Mesodermal cell (in vitro differentiated cells): ENCODE measurements at regions not wholly inside any gene's neighbourhood (a gene's known extent, or its start where the extent isn't known, plus 50 kb on each side); places are given as distances from the start of the nearest gene placed in this dataset.
"Not testable (repeated sequence)": the region's sequence is repeated elsewhere in the genome, so short reads cannot be mapped to it uniquely, and the experiment has no call there.

ENCODE experiments used
- H3K27ac ChIP-seq: 2 replicates; pipeline ENCODE4 v1.7.0; 2013; ENCODE audit warnings: mild to moderate bottlenecking, low read depth, low read length, moderate library complexity; ENCODE audit not compliant: severe bottlenecking
- H3K36me3 ChIP-seq: 2 replicates; pipeline ENCODE4 v1.7.1; 2013; ENCODE audit warnings: mild to moderate bottlenecking, low read length, moderate library complexity; ENCODE audit not compliant: control insufficient read depth, insufficient read depth
- H3K4me1 ChIP-seq: one replicate; pipeline ENCODE4 v1.7.1; 2013; ENCODE audit warnings: mild to moderate bottlenecking, low read length; ENCODE audit not compliant: insufficient read depth, control insufficient read depth, poor library complexity, severe bottlenecking
- H3K4me3 ChIP-seq: 2 replicates; pipeline ENCODE4 v1.7.0; 2013; ENCODE audit warnings: low read length, control low read depth, mild to moderate bottlenecking; ENCODE audit not compliant: insufficient read depth, poor library complexity, severe bottlenecking; ENCODE audit errors: extremely low read depth
- H3K9me3 ChIP-seq: 2 replicates; pipeline ENCODE4 v1.7.1; 2013; ENCODE audit warnings: mild to moderate bottlenecking, low read length, moderate library complexity; ENCODE audit not compliant: control insufficient read depth
- WGBS, 2 experiments: methylation state at CpG; one replicate each; pipeline ENCODE4 v1.1.5; 2013; ENCODE audit warnings: missing lambda C conversion rate in 2 of 2; ENCODE audit not compliant: insufficient coverage in 2 of 2; 5-methylcytosine and 5-hydroxymethylcytosine counted together

GRCh38 chr16:29218649-29219048 is 187.9 kb downstream of the NPIPB11 start:
- WGBS, 2 experiments: 96% methylated on average over 6 to 12 of the region's 26 CpGs
- H3K36me3 ChIP-seq, H3K4me3 ChIP-seq, H3K27ac ChIP-seq, H3K4me1 ChIP-seq, H3K9me3 ChIP-seq: not testable (repeated sequence)

- H3K27ac ChIP-seq, H3K9me3 ChIP-seq, H3K4me1 ChIP-seq, H3K36me3 ChIP-seq, H3K4me3 ChIP-seq: not testable (repeated sequence)
- WGBS, 2 experiments: 97 to 98% methylated on average over 5 of the region's 16 CpGs
Measured at GRCh38 chr16:29218171-29218570, 188.3 kb downstream of the NPIPB11 start.

GRCh38 chr16:29217752-29218126 is 188.8 kb downstream of the NPIPB11 start:
- H3K4me1 ChIP-seq, H3K36me3 ChIP-seq, H3K9me3 ChIP-seq, H3K4me3 ChIP-seq, H3K27ac ChIP-seq: not testable (repeated sequence)
- WGBS, 2 experiments: 87 to 92% methylated on average over 9 to 10 of the region's 16 CpGs

- not testable (repeated sequence) for H3K4me1 ChIP-seq, H3K9me3 ChIP-seq, H3K27ac ChIP-seq, H3K4me3 ChIP-seq, H3K36me3 ChIP-seq
- WGBS, 2 experiments: 91 to 97% methylated on average over 14 to 18 of the region's 22 CpGs
Measured at GRCh38 chr16:29217104-29217751, 189.3 kb downstream of the NPIPB11 start.

- not testable (repeated sequence) for H3K27ac ChIP-seq, H3K9me3 ChIP-seq, H3K4me3 ChIP-seq, H3K36me3 ChIP-seq, H3K4me1 ChIP-seq
- WGBS, 2 experiments: 70 to 71% methylated on average over 1 to 2 of the region's 3 CpGs
Measured at GRCh38 chr16:29213770-29214169, 192.7 kb downstream of the NPIPB11 start.

- 94 to 100% methylated on average over 2 to 3 of the region's 6 CpGs for WGBS, 2 experiments
- H3K4me3 ChIP-seq, H3K36me3 ChIP-seq, H3K9me3 ChIP-seq, H3K27ac ChIP-seq, H3K4me1 ChIP-seq: not testable (repeated sequence)
Measured at GRCh38 chr16:29213251-29213650, 193.3 kb downstream of the NPIPB11 start.

GRCh38 chr16:29212084-29213027 is 194.2 kb downstream of the NPIPB11 start:
- not testable (repeated sequence) for H3K4me1 ChIP-seq, H3K9me3 ChIP-seq, H3K36me3 ChIP-seq, H3K4me3 ChIP-seq, H3K27ac ChIP-seq
- 91 to 95% methylated on average over 12 to 16 of the region's 21 CpGs for WGBS, 2 experiments

GRCh38 chr16:29211456-29211855 is 195.1 kb downstream of the NPIPB11 start:
- H3K4me3 ChIP-seq: not testable (repeated sequence)
- WGBS, 2 experiments: 84 to 95% methylated on average over 8 to 10 of the region's 12 CpGs

GRCh38 chr16:29210299-29211150 is 196.0 kb downstream of the NPIPB11 start:
- not testable (repeated sequence) for H3K4me3 ChIP-seq, H3K36me3 ChIP-seq, H3K4me1 ChIP-seq, H3K27ac ChIP-seq, H3K9me3 ChIP-seq
- WGBS, 2 experiments: 85 to 100% methylated on average over 1 to 5 of the region's 25 CpGs

More at GRCh38 chr16:29211456-29211855, 195.1 kb downstream of the NPIPB11 start:
- not testable (repeated sequence) for H3K36me3 ChIP-seq, H3K9me3 ChIP-seq, H3K4me1 ChIP-seq, H3K27ac ChIP-seq

GRCh38 chr16:29206120-29206519 is 200.4 kb downstream of the NPIPB11 start:
- H3K27ac ChIP-seq, H3K4me1 ChIP-seq, H3K9me3 ChIP-seq, H3K36me3 ChIP-seq, H3K4me3 ChIP-seq: not testable (repeated sequence)
- 52 to 75% methylated on average over 3 of the region's 3 CpGs for WGBS, 2 experiments
